HG03025 (cell line): ENCODE measurements at regions not wholly inside any gene's neighbourhood (a gene's known extent, or its start where the extent isn't known, plus 50 kb on each side); places are given as distances from the start of the nearest gene placed in this dataset.
"Not testable (repeated sequence)": the region's sequence is repeated elsewhere in the genome, so short reads cannot be mapped to it uniquely, and the experiment has no call there.

ENCODE experiments used
- ATAC-seq: cut with Tn5 transposase; IDR thresholded peaks from one replicate; pipeline ENCODE4 v1.9.1; 2021; ENCODE audit warnings: mild to moderate bottlenecking, moderate library complexity; ENCODE audit not compliant: unreplicated experiment, low FRiP score

- no peak for ATAC-seq
These were observed 98.2 kb upstream of the NIPBL start for GRCh38 chr5:36778336-36778735.

- not testable (repeated sequence) for ATAC-seq
These were observed 94.0 kb upstream of the NIPBL start for GRCh38 chr5:36782612-36783011.

DNA sequence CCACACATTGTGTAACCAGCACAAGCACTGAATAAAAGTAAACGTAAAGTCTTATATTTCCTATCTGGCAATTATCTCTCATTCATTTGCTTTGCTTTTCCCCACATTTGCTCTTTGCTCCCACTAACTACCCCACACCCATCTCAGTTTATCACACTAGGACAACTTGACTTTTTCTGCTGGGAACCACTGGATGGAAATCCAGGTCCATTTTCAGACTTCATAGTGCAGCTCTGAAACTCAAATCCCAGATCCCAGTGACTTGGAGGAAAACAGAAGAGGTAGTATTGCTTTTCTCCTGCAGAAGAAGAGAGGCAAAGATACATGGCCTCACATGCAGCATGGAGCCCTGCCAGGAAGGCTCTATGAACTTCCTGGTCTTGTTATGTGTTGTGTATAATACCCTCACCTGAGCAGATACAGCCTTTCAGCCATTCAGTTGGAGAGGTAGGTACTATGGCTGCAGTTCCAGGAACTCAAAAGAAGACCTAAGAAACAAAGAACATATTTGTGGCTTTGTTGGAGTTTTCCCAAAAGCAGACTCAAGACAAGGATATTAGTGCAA lies 90.0 kb upstream of the NIPBL start:
- ATAC-seq: no peak

- ATAC-seq: no peak
These were observed 89.0 kb upstream of the NIPBL start for GRCh38 chr5:36787365-36788093.

DNA sequence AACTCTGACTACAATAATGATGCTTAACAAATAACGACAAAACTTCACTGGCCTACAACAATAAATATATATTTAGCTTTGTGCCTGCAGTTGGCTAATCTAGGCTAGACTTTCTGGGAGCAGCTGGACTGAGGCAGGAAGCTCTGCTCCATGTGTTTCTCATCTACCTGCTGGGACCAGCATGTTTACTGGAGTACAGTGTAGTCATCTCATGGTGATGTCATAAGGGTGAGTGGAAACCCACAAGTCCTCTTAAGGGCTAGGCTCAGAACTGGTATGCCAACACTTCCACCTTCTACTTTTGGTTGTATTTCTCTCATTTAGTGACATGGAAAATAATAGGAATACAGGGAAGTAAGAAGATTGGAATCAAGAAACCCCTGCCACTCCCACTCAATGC lies 85.7 kb upstream of the NIPBL start:
- ATAC-seq: no peak

GRCh38 chr5:36792560-36793180 lies 83.9 kb upstream of the NIPBL start:
- no peak for ATAC-seq

DNA sequence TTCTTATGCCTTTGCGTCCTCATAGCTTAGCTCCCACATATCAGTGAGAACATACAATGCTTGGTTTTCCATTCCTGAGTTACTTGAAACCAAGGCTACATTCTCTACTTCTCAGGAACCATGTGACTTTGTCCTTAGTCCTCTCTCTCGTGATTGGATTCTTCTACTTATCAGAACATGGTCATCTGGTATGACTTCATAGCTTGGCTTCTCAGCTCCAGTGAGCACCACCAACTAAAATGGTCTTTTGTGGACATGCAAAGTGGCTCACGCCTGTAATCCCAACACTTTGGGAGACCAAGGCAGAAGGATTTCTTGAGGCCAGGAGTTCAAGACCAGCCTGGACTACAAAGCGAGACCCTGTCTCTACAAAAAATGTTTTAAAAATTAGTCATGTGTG lies 81.2 kb upstream of the NIPBL start:
- no peak for ATAC-seq

DNA sequence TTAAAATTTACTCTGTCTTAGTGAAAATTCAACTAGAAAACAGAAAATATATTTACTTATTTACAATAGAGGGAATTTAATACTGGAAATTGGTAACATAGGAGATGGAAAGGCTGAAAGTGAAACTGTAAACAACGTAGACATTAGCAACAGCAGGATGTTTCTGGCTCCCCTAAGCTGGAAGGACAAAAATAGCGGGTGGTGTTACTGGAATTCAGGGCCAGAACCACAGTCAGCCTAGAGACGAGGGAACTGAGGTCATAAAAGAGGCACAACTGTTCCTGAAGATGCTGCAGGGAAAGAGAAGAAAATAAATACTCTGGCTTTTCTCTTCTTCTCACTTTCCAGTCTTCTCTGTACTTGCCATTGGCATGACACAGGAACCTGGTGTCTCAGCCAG lies 80.4 kb upstream of the NIPBL start:
- ATAC-seq: no peak

DNA sequence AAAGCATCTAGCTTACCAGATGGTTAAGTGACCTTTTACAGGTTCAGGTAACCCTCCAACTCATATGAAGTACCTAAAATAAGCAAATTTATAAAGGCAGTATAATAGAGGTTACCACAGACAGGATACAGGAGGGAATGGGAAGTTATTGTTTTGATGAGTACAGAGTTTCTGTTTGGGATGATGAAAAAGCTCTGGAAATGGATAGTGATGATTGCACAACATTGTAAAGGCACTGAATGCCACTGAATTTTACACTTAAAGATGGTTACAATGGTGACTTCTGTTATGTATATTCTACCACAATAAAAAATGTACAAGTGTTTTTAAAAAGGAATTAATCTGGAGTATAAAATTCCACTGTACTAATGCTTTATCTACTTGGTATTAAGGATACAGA lies 75.0 kb upstream of the NIPBL start:
- ATAC-seq: no peak

DNA sequence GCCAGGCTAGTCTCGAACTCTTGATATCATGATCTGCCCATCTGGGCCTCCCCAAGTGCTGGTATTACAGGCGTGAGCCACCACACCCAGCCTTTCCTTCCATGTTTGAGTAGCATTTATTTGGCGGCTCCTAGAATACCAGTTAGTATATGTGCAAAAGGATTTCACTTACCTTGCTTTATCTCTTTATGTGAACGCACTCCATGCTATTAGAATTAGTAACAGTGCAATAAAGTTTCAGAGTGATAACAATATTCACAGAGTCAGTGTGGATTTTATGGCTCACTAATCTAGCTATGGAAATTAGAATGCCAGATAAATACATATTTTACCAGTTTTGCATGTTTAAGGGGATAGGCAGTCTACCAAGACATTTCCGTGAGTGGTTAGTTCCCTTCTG lies 74.4 kb upstream of the NIPBL start:
- ATAC-seq: no peak

DNA sequence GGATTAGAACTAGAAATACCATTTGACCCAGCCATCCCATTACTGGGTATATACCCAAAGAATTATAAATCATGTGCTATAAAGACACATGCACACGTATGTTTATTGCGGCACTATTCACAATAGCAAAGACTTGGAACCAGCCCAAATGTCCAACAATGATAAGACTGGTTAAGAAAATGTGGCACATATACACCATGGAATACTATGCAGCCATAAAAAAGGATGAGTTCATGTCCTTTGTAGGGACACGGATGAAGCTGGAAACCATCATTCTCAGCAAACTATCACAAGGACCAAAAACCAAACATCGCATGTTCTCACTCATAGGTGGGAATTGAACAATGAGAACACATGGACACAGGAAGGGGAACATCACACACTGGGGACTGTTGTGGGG lies 63.3 kb upstream of the NIPBL start:
- not testable (repeated sequence) for ATAC-seq

DNA sequence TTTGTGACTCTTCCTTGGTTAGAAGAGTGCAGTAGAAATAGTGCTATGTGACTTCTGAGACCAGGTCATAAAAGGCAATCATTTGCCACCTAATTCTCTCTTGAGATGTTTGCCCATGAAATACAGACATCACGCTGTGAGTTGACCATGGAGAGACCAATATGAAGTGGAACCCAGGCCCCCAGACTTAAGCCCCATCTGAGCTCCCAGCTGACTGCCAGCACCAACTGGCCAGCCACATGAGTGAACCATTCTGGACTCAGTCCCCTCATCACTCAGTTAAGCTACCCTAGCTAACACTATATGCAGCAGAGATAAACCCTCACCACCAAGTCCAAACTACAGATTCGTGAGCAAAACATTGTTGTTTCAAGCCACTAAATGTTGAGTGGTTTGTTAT lies 60.7 kb upstream of the NIPBL start:
- no peak for ATAC-seq

DNA sequence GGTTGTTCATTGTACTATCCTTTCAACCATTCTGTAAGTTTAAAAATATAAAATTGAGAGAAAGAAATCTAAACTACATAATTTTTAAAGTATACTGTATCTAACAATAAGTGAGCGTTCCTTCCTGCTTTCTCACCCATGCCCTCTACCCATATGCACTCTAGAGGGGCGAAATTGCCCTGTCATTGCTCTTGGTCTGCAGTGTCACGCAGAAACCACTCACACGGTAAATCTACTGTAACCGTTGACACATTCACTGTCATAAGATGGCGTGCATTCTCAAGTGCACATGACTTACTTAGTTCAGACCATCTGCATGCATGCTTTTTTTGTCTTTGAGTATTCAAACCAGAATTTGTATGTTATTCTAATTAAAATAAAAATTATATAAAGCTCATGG lies 55.7 kb upstream of the NIPBL start:
- no peak for ATAC-seq

- ATAC-seq: no peak
These were observed 49.9 kb upstream of the NIPBL start for GRCh38 chr5:36826694-36827093.
